Ishikawa (cell line): ENCODE measurements at regions not wholly inside any gene's neighbourhood (a gene's known extent, or its start where the extent isn't known, plus 50 kb on each side); places are given as distances from the start of the nearest gene placed in this dataset.

Experiments
- CEBPB ChIP-seq: IDR thresholded peaks from 2 replicates; pipeline ENCODE4 v1.6.1; 2012
- CREB1 ChIP-seq: IDR thresholded peaks from 2 replicates; pipeline ENCODE4 v1.6.1; 2012; ENCODE audit warnings: low read depth
- EGR1 ChIP-seq: IDR thresholded peaks from 2 replicates; pipeline ENCODE4 v1.6.1; 2012
- EP300 ChIP-seq: IDR thresholded peaks from 2 replicates; pipeline ENCODE4 v1.6.1; 2012; ENCODE audit warnings: borderline replicate concordance
- FOXM1 ChIP-seq: IDR thresholded peaks from 2 replicates; pipeline ENCODE4 v1.6.1; 2012; ENCODE audit warnings: low read depth, borderline replicate concordance
- NFIC ChIP-seq: IDR thresholded peaks from 2 replicates; pipeline ENCODE4 v1.6.1; 2012
- RAD21 ChIP-seq: IDR thresholded peaks from 2 replicates; pipeline ENCODE4 v1.6.1; 2012; ENCODE audit warnings: low read depth
- REST ChIP-seq: IDR thresholded peaks from 2 replicates; pipeline ENCODE4 v1.6.1; 2012; ENCODE audit warnings: low read depth, mild to moderate bottlenecking
- TAF1 ChIP-seq: IDR thresholded peaks from 2 replicates; pipeline ENCODE4 v1.6.1; 2012; ENCODE audit warnings: low read depth, mild to moderate bottlenecking
- TCF12 ChIP-seq: IDR thresholded peaks from 2 replicates; pipeline ENCODE4 v1.6.1; 2012; ENCODE audit warnings: low read depth
- TEAD4 ChIP-seq: IDR thresholded peaks from 2 replicates; pipeline ENCODE4 v1.6.1; 2012
- YY1 ChIP-seq: IDR thresholded peaks from 2 replicates; pipeline ENCODE4 v1.6.1; 2012; ENCODE audit warnings: low read depth
- ZBTB7A ChIP-seq: IDR thresholded peaks from 2 replicates; pipeline ENCODE4 v1.6.1; 2012; ENCODE audit warnings: low read depth
- TF ChIP-seq, protein P1 (sequence below): IDR thresholded peaks from 2 replicates; pipeline ENCODE4 v1.6.1; 2012
- TF ChIP-seq, protein P2 (sequence below): IDR thresholded peaks from 2 replicates; pipeline ENCODE4 v1.6.1; 2012

- no peak for TF ChIP-seq RAD21
- TF ChIP-seq, protein P1, sequence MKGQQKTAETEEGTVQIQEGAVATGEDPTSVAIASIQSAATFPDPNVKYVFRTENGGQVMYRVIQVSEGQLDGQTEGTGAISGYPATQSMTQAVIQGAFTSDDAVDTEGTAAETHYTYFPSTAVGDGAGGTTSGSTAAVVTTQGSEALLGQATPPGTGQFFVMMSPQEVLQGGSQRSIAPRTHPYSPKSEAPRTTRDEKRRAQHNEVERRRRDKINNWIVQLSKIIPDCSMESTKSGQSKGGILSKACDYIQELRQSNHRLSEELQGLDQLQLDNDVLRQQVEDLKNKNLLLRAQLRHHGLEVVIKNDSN: no peak
- no peak for TF ChIP-seq TEAD4
- TF ChIP-seq FOXM1: no peak
- TF ChIP-seq EP300: no peak
- TF ChIP-seq, protein P2, sequence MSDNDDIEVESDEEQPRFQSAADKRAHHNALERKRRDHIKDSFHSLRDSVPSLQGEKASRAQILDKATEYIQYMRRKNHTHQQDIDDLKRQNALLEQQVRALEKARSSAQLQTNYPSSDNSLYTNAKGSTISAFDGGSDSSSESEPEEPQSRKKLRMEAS: no peak
- TF ChIP-seq CREB1: no peak
- TF ChIP-seq TAF1: no peak
- TF ChIP-seq ZBTB7A: no peak
- no peak for TF ChIP-seq EGR1
- no peak for TF ChIP-seq CEBPB
- TF ChIP-seq YY1: no peak
- no peak for TF ChIP-seq REST
- no peak for TF ChIP-seq TCF12
- TF ChIP-seq NFIC: no peak
These were observed 494.9 kb upstream of the MEF2C start for GRCh38 chr5:89377767-89378455.

GRCh38 chr5:89374818-89375521 is 492.0 kb upstream of the MEF2C start:
- TF ChIP-seq REST (no peak), RAD21 (no peak), CEBPB (no peak)

DNA sequence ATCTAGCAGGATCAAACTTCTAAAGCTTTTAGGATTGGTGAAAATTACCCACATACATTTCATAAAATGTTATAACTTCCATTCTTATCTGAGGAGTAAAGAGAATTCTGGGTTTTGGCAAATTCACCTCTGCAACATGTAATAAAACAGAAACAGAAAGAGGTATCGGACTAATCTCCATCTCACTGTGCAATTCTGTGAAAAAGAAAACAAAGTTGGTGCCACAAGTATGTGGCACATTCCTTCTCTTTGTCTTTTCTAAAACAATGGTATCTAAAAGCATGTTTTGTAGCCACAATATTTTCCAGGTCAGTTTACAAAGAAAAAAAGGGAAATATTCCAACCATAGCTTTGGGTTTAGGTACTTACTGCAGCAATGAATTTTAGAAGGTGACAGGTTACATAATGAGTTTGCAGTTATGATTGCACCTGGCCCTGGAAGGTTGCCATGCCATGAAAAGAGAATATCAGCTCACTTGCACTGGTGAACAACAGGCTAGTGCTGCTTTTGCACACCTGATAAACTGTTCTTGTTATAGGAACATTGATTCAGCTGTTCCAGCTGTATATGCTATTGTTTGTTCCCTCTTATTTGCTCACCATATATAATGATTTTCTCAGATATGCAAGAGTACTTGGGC is 491.3 kb upstream of the MEF2C start:
- TF ChIP-seq EP300 (no peak), TCF12 (peak; percentile 27; the same call in 1 of the 2 replicates)

GRCh38 chr5:89372176-89372575 is 489.2 kb upstream of the MEF2C start:
- TF ChIP-seq TEAD4: no peak
- TF ChIP-seq EP300: no peak
- TF ChIP-seq ZBTB7A: no peak
- TF ChIP-seq, protein P1: no peak
- no peak for TF ChIP-seq FOXM1
- TF ChIP-seq NFIC: no peak
- no peak for TF ChIP-seq REST
- TF ChIP-seq YY1: no peak
- TF ChIP-seq RAD21: no peak
- TF ChIP-seq EGR1: no peak

GRCh38 chr5:89371646-89372045 is 488.7 kb upstream of the MEF2C start:
- TF ChIP-seq CEBPB (no peak), EGR1 (no peak), YY1 (no peak), REST (no peak), CREB1 (no peak), TAF1 (no peak), RAD21 (no peak), FOXM1 (no peak)
- TF ChIP-seq, protein P1: no peak
